Erythroblast (primary cell): ENCODE measurements at regions not wholly inside any gene's neighbourhood (a gene's known extent, or its start where the extent isn't known, plus 50 kb on each side); places are given as distances from the start of the nearest gene placed in this dataset.

Source experiments
- DNase-seq, 2 experiments: peaks; one replicate each; lab custom pipeline; 2025; lab: John Stamatoyannopoulos, UW
- GATA1 ChIP-seq: IDR thresholded peaks from 2 replicates; pipeline ENCODE4 v1.6.1; 2011; ENCODE audit warnings: low read depth, mild to moderate bottlenecking, control low read depth, low read length, moderate library complexity
- POLR2A ChIP-seq: IDR thresholded peaks from 2 replicates; pipeline ENCODE4 v1.6.1; 2011; ENCODE audit warnings: mild to moderate bottlenecking, low read length

DNA sequence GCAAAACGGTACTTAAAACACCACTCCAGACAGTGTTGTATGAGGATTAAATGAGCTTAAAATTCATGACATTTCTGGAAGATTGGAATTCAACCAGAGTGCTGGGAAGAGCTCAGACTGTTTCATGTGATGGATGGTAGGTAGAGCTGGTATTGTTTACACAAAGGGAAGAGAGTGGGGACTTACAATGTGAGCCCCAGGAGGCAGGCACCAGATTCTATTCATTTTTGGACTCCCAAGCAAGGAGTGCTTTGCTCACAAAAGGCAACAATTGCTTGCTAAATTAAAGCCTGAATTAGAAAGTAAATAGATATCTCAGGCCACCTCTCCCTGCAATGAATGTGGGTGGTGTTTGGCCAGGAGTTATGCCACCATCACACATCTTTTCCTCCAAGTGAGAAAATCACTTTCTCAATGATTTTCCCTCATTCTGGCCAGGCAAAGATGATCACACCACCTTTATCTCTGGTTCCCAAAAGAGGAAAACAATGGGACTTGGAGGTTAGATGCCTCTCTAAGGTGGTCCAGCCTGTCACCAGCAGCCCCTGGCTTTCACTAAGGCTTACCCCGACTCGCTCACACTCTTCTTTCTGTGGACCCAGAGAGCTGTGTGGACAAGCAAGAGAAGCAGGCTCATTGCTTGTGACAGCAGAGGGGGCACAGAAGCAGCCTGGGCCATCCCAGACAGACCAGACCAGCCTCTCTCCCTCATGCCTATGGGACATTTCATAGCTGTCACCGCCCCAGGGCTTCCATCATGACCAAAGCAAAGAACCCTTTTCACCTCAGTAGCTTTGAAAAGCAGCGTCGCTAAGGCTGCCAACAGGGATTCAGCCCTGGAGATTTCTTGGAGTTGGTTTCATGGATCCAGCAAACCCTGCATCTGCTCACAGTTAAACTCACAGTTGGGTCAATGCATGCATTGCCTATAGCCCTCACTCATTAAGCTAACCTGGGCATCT lies 63.5 kb upstream of the DRD2 start:
- TF ChIP-seq GATA1: no peak
- TF ChIP-seq POLR2A: no peak
- DNase-seq: no peak

DNA sequence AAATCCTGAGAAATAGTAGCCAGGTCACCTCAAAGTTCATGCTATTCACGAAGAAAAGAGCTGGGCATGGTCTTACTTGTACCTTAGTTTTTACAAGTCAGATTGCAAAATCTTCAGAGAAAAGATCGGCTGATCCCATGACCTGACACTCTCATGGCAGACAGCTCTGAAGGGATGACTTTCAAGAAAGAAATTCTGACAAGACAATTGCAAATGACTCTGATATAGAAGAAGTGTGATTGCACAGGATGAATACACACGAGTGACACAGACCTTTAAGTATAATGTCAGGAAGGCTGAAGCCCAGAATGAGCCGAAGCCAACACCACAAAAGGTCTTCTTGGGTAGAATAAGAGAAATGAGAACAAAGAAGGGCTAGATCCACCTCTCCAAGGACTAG lies 59.4 kb upstream of the DRD2 start:
- no peak for DNase-seq
- TF ChIP-seq POLR2A (no peak), GATA1 (no peak)

DNA sequence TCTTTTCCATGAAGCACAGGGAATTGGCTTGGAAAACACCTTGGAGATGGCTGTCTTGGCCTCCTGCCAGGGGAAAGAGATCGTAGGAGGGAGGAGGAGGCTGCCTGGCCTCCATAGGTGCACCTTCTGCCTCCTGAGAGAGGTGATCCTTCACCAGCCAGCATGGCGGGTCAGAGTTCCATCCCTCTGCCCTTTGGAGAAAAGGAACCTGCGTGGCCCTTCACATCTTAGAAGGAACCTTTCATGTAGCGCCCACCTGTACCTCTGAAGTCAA lies 58.2 kb upstream of the DRD2 start:
- no peak for TF ChIP-seq GATA1
- no peak for TF ChIP-seq POLR2A
- no peak for DNase-seq

GRCh38 chr11:113532697-113533424 lies 57.7 kb upstream of the DRD2 start:
- DNase-seq: peak; percentile 56 to 78
- TF ChIP-seq GATA1 (no peak), POLR2A (no peak)

- TF ChIP-seq GATA1 (no peak), POLR2A (no peak)
- DNase-seq: no peak
Measured at GRCh38 chr11:113531575-113532451, 56.6 kb upstream of the DRD2 start.

- no peak for DNase-seq
- no peak for TF ChIP-seq GATA1
- TF ChIP-seq POLR2A: no peak
Measured at GRCh38 chr11:113531083-113531482, 55.9 kb upstream of the DRD2 start.

DNA sequence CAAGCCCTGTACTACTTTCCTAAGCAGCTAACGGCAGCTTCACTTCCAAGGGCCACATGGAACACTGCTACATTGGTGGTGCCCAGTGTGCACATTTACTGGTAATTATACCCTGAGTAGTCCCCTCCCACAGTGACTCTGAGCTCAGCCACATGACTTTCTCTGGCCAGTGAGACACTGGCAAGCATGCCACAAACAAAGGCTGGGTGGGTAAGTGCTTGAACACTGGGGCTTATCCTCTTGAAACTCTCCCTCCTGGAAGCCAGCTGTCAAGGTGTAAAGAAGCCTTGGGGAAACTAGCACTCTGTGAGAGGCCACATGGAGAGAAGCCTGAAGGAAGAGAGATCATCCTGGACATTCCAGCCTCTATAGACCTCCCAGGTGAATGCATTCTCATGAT lies 54.4 kb upstream of the DRD2 start:
- no peak for DNase-seq
- TF ChIP-seq GATA1 (no peak), POLR2A (no peak)

GRCh38 chr11:113528982-113529381 lies 53.8 kb upstream of the DRD2 start:
- DNase-seq: no peak
- TF ChIP-seq GATA1: no peak
- no peak for TF ChIP-seq POLR2A

- TF ChIP-seq GATA1: no peak
- no peak for TF ChIP-seq POLR2A
- no peak for DNase-seq
Measured at GRCh38 chr11:113526521-113526920, 51.3 kb upstream of the DRD2 start.
